Progenitor cell of endocrine pancreas (in vitro differentiated cells): ENCODE measurements at regions not wholly inside any gene's neighbourhood (a gene's known extent, or its start where the extent isn't known, plus 50 kb on each side); places are given as distances from the start of the nearest gene placed in this dataset.

ENCODE experiments used
- DNase-seq: peaks from one replicate; pipeline ENCODE4 v3.0.0; 2021; ENCODE audit warnings: low spot score; ENCODE audit not compliant: unreplicated experiment
- H3K27ac Mint-ChIP-seq: 2 replicates; pipeline ENCODE4 v1.8.0; 2021; ENCODE audit warnings: mild to moderate bottlenecking, moderate library complexity, mixed read lengths
- H3K27me3 Mint-ChIP-seq: 2 replicates; pipeline ENCODE4 v1.8.0; 2021; ENCODE audit warnings: mixed read lengths
- H3K36me3 Mint-ChIP-seq: 2 replicates; pipeline ENCODE4 v1.8.0; 2022; ENCODE audit warnings: mixed read lengths; ENCODE audit not compliant: insufficient read depth
- H3K4me1 Mint-ChIP-seq: 2 replicates; pipeline ENCODE4 v1.8.0; 2021; ENCODE audit warnings: low read depth, mixed read lengths
- H3K4me3 Mint-ChIP-seq: 2 replicates; pipeline ENCODE4 v1.8.0; 2021; ENCODE audit warnings: low read depth, mild to moderate bottlenecking, moderate library complexity, mixed read lengths
- H3K9me3 Mint-ChIP-seq: 2 replicates; pipeline ENCODE4 v1.8.0; 2021; ENCODE audit warnings: low read depth, mixed read lengths
- TF ChIP-seq, protein P1 (sequence below): fragments of 200-600 bp; sonication (generic); IDR thresholded peaks from one replicate; pipeline ENCODE4 v1.5.0; 2021; ENCODE audit warnings: antibody characterized with exemption, mild to moderate bottlenecking; ENCODE audit not compliant: unreplicated experiment

DNA sequence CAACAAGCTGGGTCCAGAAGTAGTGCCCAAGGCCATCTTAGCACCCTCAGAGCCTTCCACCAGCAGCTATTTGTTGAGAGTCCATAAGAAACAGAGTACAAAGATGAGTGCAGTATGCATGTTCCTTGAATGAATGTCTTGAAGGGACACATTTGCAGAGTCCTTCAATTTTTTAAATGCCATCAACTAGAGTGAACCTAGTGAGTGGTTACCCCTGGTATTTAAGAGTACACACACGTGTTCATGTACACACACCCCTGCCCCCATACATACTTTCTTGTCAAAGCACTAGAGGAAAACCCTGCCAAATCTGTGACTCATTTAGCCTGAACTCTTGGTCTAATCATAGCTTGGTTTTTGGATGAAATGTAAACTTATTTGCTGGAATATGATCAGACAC, 84.5 kb upstream of the GALNT15 start:
- H3K27me3 Mint-ChIP-seq, result peaks cover 3% of the 10 kb centered on the region
- no peak overlapping the region for H3K4me3 Mint-ChIP-seq
- H3K27ac Mint-ChIP-seq, result no peak overlapping the region
- DNase-seq, result no peak
- TF ChIP-seq, protein P1, sequence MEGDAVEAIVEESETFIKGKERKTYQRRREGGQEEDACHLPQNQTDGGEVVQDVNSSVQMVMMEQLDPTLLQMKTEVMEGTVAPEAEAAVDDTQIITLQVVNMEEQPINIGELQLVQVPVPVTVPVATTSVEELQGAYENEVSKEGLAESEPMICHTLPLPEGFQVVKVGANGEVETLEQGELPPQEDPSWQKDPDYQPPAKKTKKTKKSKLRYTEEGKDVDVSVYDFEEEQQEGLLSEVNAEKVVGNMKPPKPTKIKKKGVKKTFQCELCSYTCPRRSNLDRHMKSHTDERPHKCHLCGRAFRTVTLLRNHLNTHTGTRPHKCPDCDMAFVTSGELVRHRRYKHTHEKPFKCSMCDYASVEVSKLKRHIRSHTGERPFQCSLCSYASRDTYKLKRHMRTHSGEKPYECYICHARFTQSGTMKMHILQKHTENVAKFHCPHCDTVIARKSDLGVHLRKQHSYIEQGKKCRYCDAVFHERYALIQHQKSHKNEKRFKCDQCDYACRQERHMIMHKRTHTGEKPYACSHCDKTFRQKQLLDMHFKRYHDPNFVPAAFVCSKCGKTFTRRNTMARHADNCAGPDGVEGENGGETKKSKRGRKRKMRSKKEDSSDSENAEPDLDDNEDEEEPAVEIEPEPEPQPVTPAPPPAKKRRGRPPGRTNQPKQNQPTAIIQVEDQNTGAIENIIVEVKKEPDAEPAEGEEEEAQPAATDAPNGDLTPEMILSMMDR, result no peak
- H3K4me1 Mint-ChIP-seq, result no peaks in the 10 kb centered on the region
- H3K36me3 Mint-ChIP-seq, result no peaks in the 10 kb centered on the region
- no peaks in the 10 kb centered on the region for H3K9me3 Mint-ChIP-seq

DNA sequence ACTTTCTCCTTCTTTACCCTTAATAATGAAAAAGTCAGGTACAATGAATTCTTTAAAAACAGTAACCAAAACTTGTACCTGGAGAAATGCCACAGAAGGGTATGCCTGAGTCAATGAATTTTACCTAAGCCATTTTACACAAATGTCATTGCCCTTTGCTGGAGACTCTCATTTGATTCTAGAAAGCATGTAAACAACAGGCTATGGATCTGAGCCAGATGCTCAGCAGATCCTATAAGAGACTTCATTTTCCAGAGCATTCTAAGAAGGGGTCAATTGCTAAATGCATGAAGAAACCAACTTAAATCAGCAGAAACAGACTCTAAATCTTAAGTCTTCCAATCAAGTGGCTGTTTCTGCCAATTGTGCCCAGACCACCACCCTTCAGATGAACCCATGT, 83.8 kb upstream of the GALNT15 start:
- TF ChIP-seq, protein P1, result no peak
- Mint-ChIP-seq H3K4me3 (no peak overlapping the region), H3K4me1 (no peaks in the 10 kb centered on the region), H3K27me3 (peaks cover 3% of the 10 kb centered on the region), H3K36me3 (no peaks in the 10 kb centered on the region), H3K27ac (no peak overlapping the region), H3K9me3 (no peaks in the 10 kb centered on the region)
- DNase-seq, result no peak

DNA sequence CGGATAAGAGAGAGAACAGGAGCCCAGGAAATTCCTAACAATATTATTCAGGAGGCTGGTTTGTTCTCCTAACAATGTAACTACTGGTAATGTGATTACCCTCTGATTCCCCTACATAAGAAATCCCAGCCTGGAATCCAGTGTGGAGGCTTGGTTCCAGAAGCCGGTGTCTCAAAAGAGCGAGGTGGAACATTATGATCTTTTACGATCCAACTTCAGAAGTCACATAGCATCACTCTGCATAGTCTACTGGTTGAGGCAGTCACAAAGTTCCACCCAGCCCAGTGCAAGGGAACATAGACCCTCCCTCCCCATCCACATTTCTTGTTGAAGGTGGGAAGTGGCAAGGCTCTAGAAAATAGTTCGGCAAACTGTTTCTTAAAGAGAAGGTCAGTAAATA, 81.6 kb upstream of the GALNT15 start:
- TF ChIP-seq, protein P1, result no peak

DNA sequence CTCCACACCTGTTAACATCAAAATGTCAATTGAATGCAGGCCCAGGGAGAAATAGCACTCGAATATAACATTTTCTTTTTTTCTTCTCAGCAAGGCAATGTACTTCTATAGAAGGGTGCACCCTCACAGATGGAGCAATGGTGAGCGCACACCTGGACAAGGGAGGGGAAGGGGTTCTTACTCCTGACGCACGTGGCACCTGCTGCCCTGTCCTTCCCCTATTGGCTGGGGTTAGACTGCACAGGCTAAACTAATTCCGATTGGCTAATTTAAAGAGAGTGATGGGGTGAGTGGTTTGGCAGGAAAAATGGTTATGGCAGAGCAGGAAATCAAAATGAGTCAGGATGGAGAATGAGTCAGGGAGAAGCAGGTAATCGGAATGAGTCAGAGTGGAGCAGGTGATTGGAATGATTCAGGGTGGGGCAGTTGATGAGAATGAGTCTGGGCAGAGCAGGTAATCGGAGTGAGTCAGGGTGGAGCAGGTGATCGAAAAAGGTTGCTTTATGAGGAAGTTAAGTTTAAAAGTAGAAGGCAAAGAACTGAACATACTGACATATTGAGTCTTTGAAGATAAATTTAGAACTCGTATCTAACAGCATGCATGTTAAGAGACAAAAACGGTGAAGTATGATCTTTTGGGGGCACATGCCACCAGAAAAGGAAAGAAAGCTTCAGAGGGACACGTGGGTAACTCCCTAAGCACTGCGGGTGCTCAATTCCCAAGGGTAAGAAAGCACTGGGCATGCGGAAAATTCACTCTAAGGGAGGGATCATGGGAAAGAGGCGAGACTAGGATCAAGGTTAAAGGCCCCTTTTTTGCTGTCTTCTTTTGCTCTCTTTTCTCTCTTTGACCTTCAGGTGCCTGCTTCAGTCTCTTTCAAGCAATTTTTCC, 72.9 kb upstream of the GALNT15 start:
- Mint-ChIP-seq H3K4me1 (no peaks in the 10 kb centered on the region), H3K27ac (no peak overlapping the region), H3K27me3 (no peaks in the 10 kb centered on the region), H3K36me3 (peaks cover 1% of the 10 kb centered on the region), H3K9me3 (no peaks in the 10 kb centered on the region), H3K4me3 (no peak overlapping the region)
- no peak for DNase-seq
- TF ChIP-seq, protein P1, result no peak

More for the DNA sequence above, 81.6 kb upstream of the GALNT15 start:
- Mint-ChIP-seq H3K27me3 (peaks cover 3% of the 10 kb centered on the region), H3K4me1 (no peaks in the 10 kb centered on the region), H3K9me3 (no peaks in the 10 kb centered on the region), H3K4me3 (no peak overlapping the region), H3K27ac (no peak overlapping the region), H3K36me3 (no peaks in the 10 kb centered on the region)
- no peak for DNase-seq

DNA sequence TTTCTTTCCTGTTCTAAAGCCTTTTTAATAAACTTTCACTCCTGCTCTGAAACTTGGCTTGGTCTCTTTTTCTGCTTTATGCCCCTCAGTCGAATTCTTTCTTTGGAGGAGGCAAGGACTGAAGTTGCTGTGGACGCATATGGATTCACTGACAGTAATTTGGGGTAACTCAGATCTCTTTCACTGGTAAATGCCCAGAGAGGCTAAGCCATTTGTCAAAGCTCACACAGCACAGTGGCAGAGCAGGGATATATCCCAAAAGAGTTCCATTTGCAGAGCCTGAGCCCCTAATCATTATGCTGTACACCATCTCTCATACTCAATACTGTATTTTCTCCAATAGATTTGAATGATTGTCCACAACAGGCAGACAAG, 72.3 kb upstream of the GALNT15 start:
- Mint-ChIP-seq H3K4me1 (no peaks in the 10 kb centered on the region), H3K36me3 (peaks cover 1% of the 10 kb centered on the region), H3K27ac (no peak overlapping the region), H3K27me3 (no peaks in the 10 kb centered on the region), H3K9me3 (no peaks in the 10 kb centered on the region), H3K4me3 (no peak overlapping the region)
- DNase-seq, result no peak
- TF ChIP-seq, protein P1, result no peak
